ENCODE measurements at regions not wholly inside any gene's neighbourhood (a gene's known extent, or its start where the extent isn't known, plus 50 kb on each side); places are given as distances from the start of the nearest gene placed in this dataset.

- TF ChIP-seq POLR2A (IDR thresholded peaks at IDR 0.05), result no peak
- TF ChIP-seq CTCF (IDR thresholded peaks at IDR 0.05), result no peak
Observed at GRCh38 chr2:111703759-111704158, 180.2 kb downstream of the ANAPC1 start.

Data from stomach (tissue), 4 donors.